ENCODE measurements at regions not wholly inside any gene's neighbourhood (a gene's known extent, or its start where the extent isn't known, plus 50 kb on each side); places are given as distances from the start of the nearest gene placed in this dataset.
A peak's percentile ranks its signal among the peaks of the same experiment; 100 is the strongest.

GRCh38 chr1:99481391-99481996, 164.4 kb upstream of the PALMD start:
- no peak for DNase-seq (ENCODE audit: low spot score in 2 of 2)

GRCh38 chr1:99482286-99482685, 163.6 kb upstream of the PALMD start:
- DNase-seq (ENCODE audit: low spot score in 2 of 2) = no peak
- Histone ChIP-seq H3K4me1 (no peaks in the 10 kb centered on the region), H3K27me3 (no peaks in the 10 kb centered on the region), H3K27ac (no peak overlapping the region), H3K4me3 (no peak overlapping the region), H3K36me3 (no peaks in the 10 kb centered on the region), H3K9me3 (no peaks in the 10 kb centered on the region)
- no peak for TF ChIP-seq POLR2AphosphoS5 (IDR thresholded peaks at IDR 0.05)
- intact Hi-C loops (cut with DNase I; ENCODE audit: low total_unique reads) = loop anchor here (10.0 kb wide), 1 partner anchor 307 kb away; no protein-coding TSS in a partner anchor

More at GRCh38 chr1:99481391-99481996, 164.4 kb upstream of the PALMD start:
- Histone ChIP-seq H3K4me3 (no peak overlapping the region), H3K4me1 (no peaks in the 10 kb centered on the region), H3K27ac (no peak overlapping the region), H3K36me3 (no peaks in the 10 kb centered on the region), H3K9me3 (no peaks in the 10 kb centered on the region), H3K27me3 (no peaks in the 10 kb centered on the region)
- intact Hi-C loops (cut with DNase I; ENCODE audit: low total_unique reads) = loop anchor here (10.0 kb wide), 1 partner anchor 307 kb away; no protein-coding TSS in a partner anchor
- peak; percentile 66 to 81 (median 67) for TF ChIP-seq CTCF (IDR thresholded peaks at IDR 0.05)
- no peak for TF ChIP-seq POLR2A (IDR thresholded peaks at IDR 0.05)

GRCh38 chr1:99482750-99483149, 163.2 kb upstream of the PALMD start:
- Histone ChIP-seq H3K9me3 (no peaks in the 10 kb centered on the region), H3K36me3 (no peaks in the 10 kb centered on the region), H3K4me1 (no peaks in the 10 kb centered on the region), H3K27ac (no peak overlapping the region), H3K4me3 (no peak overlapping the region), H3K27me3 (no peaks in the 10 kb centered on the region)
- TF ChIP-seq POLR2A (IDR thresholded peaks at IDR 0.05) (no peak), CTCF (IDR thresholded peaks at IDR 0.05) (no peak), POLR2AphosphoS5 (IDR thresholded peaks at IDR 0.05) (no peak)
- DNase-seq (ENCODE audit: low spot score in 2 of 2) = no peak
- intact Hi-C loops (cut with DNase I; ENCODE audit: low total_unique reads) = loop anchor here (10.0 kb wide), 1 partner anchor 308 kb away; no protein-coding TSS in a partner anchor

- DNase-seq (ENCODE audit: low spot score in 2 of 2) = no peak
- TF ChIP-seq POLR2AphosphoS5 (IDR thresholded peaks at IDR 0.05) (no peak), CTCF (IDR thresholded peaks at IDR 0.05) (no peak), POLR2A (IDR thresholded peaks at IDR 0.05) (no peak)
- Histone ChIP-seq H3K9me3 (no peaks in the 10 kb centered on the region), H3K27ac (no peak overlapping the region), H3K27me3 (no peaks in the 10 kb centered on the region), H3K36me3 (no peaks in the 10 kb centered on the region), H3K4me1 (no peaks in the 10 kb centered on the region), H3K4me3 (no peak overlapping the region)
- intact Hi-C loops (cut with DNase I; ENCODE audit: low total_unique reads) = no loop called here
Observed at GRCh38 chr1:99490031-99490430, 155.9 kb upstream of the PALMD start.

GRCh38 chr1:99496067-99496466, 149.8 kb upstream of the PALMD start:
- no peak overlapping the region for H3K4me3 ChIP-seq
- no peaks in the 10 kb centered on the region for H3K4me1 ChIP-seq
- no peak for DNase-seq (ENCODE audit: low spot score in 2 of 2)
- H3K27ac ChIP-seq = no peak overlapping the region
- no peaks in the 10 kb centered on the region for H3K27me3 ChIP-seq
- H3K9me3 ChIP-seq = no peaks in the 10 kb centered on the region
- intact Hi-C loops (cut with DNase I; ENCODE audit: low total_unique reads) = no loop called here
- no peaks in the 10 kb centered on the region for H3K36me3 ChIP-seq
- TF ChIP-seq CTCF (IDR thresholded peaks at IDR 0.05) (no peak), POLR2AphosphoS5 (IDR thresholded peaks at IDR 0.05) (no peak), POLR2A (IDR thresholded peaks at IDR 0.05) (no peak)
